K562 (cell line): ENCODE measurements at regions not wholly inside any gene's neighbourhood (a gene's known extent, or its start where the extent isn't known, plus 50 kb on each side); places are given as distances from the start of the nearest gene placed in this dataset.

Experiments
- CEBPB ChIP-seq: fragments of 450-650 bp; IDR thresholded peaks from 2 replicates; pipeline ENCODE4 v1.6.1; 2016; ENCODE audit warnings: missing genetic modification characterization, missing compliant biosample characterization
- CREB5 ChIP-seq: fragments of 250-450 bp; sonication (Bioruptor Pico); IDR thresholded peaks from 2 replicates; pipeline ENCODE4 v1.5.0; 2020; ENCODE audit warnings: mild to moderate bottlenecking
- HMGXB4 ChIP-seq: sonication (generic); formaldehyde crosslinking; IDR thresholded peaks from 2 replicates; pipeline ENCODE4 v1.8.1; 2023; ENCODE audit warnings: mild to moderate bottlenecking, missing genetic modification reagents
- JUN ChIP-seq, 2 experiments: sonication (generic) in 1 of 2; formaldehyde crosslinking in 1 of 2; IDR thresholded peaks; 2 replicates each; pipeline versions ENCODE4 v1.6.1 to v1.8.0; 2012 to 2022; ENCODE audit warnings: borderline replicate concordance in 2 of 2, mild to moderate bottlenecking in 2 of 2, improper control_type of control experiment in 1 of 2, low read depth in 1 of 2, low read length in 1 of 2, missing genetic modification reagents in 1 of 2
- PCBP1 ChIP-seq: fragments of 200-400 bp; formaldehyde crosslinking; IDR thresholded peaks from 2 replicates; pipeline ENCODE4 v1.6.1; 2018; ENCODE audit warnings: mild to moderate bottlenecking, low read depth, low read length; ENCODE audit not compliant: poor library complexity, severe bottlenecking
- POLR2AphosphoS5 ChIP-seq: IDR thresholded peaks from 2 replicates; pipeline ENCODE4 v1.6.1; 2011; ENCODE audit warnings: mild to moderate bottlenecking, low read depth, low read length, moderate library complexity; ENCODE audit not compliant: control insufficient read depth, insufficient read depth
- TCF7 ChIP-seq: sonication (generic); IDR thresholded peaks from 2 replicates; pipeline ENCODE4 v1.6.1; 2016; ENCODE audit warnings: antibody characterized with exemption, borderline replicate concordance

GRCh38 chr17:79291391-79291790 lies 216.8 kb downstream of the ENGASE start:
- TF ChIP-seq HMGXB4 (CRISPR knock-in tag), result no peak
- no peak for TF ChIP-seq JUN (IDR thresholded peaks at IDR 0.05; ENCODE audit: borderline replicate concordance, low read depth, low read length)
- TF ChIP-seq JUN (CRISPR knock-in tag; IDR thresholded peaks at IDR 0.05; ENCODE audit: borderline replicate concordance), result no peak
- no peak for TF ChIP-seq CEBPB
- TF ChIP-seq TCF7, result no peak
- TF ChIP-seq POLR2AphosphoS5, result no peak
- TF ChIP-seq PCBP1, result no peak
- no peak for TF ChIP-seq CREB5
